Right lobe of liver (tissue), 4 donors: ENCODE measurements at regions not wholly inside any gene's neighbourhood (a gene's known extent, or its start where the extent isn't known, plus 50 kb on each side); places are given as distances from the start of the nearest gene placed in this dataset.

ENCODE experiments used
- POLR2A ChIP-seq: fragments of 450-650 bp; IDR thresholded peaks from one replicate; pipeline ENCODE4 v1.6.1; 2017; ENCODE audit warnings: antibody characterized with exemption, mild to moderate bottlenecking
- TF ChIP-seq, protein P1 (sequence below), 4 donors: fragments of 200-600 bp in 3 of 4; fragments of 450-650 bp in 1 of 4; IDR thresholded peaks; one replicate each; pipeline versions ENCODE4 v1.5.1 to v1.8.0; 2016 to 2022; ENCODE audit warnings: antibody characterized with exemption in 4 of 4, mild to moderate bottlenecking in 2 of 4
- donor health status: DM: no; HTN: no; CAD: no.
- donor health status: DM: no; HTN: no; CAD: no.
- donor health status: DM: no; HTN: yes; CAD: no.

DNA sequence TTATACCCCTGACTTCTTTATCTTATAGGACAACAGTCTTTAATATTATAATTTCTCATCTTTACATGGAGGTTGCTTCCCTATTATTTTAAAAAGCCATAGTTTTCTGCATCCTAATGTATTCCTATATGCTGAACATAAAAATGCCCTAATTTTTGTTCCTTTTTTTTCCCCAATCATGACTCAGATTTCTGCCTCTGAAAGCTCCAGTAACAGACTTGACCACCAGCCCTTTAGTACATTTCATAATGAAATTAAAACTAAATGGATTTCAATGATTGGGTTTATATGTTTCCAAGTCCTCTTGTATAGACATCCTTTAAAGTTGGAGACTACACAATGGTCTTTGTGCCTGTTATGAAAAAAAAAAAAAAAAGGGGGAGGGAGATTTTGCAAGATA, 712.5 kb downstream of the DIAPH3 start:
- TF ChIP-seq, protein P1, sequence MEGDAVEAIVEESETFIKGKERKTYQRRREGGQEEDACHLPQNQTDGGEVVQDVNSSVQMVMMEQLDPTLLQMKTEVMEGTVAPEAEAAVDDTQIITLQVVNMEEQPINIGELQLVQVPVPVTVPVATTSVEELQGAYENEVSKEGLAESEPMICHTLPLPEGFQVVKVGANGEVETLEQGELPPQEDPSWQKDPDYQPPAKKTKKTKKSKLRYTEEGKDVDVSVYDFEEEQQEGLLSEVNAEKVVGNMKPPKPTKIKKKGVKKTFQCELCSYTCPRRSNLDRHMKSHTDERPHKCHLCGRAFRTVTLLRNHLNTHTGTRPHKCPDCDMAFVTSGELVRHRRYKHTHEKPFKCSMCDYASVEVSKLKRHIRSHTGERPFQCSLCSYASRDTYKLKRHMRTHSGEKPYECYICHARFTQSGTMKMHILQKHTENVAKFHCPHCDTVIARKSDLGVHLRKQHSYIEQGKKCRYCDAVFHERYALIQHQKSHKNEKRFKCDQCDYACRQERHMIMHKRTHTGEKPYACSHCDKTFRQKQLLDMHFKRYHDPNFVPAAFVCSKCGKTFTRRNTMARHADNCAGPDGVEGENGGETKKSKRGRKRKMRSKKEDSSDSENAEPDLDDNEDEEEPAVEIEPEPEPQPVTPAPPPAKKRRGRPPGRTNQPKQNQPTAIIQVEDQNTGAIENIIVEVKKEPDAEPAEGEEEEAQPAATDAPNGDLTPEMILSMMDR (IDR thresholded peaks at IDR 0.05): no peak
- TF ChIP-seq POLR2A: no peak
